ENCODE measurements at regions not wholly inside any gene's neighbourhood (a gene's known extent, or its start where the extent isn't known, plus 50 kb on each side); places are given as distances from the start of the nearest gene placed in this dataset.

GRCh38 chr4:35189988-35190613 is 1054.2 kb downstream of the ARAP2 start:
- TF ChIP-seq POLR2A (IDR thresholded peaks at IDR 0.05; ENCODE audit: borderline replicate concordance, extremely low read depth, insufficient read depth, insufficient read length) = no peak
- no peak for TF ChIP-seq CTCF (IDR thresholded peaks at IDR 0.05 in 2 of 3, conservative IDR thresholded peaks at IDR 0.05 in 1 of 3; ENCODE audit: borderline replicate concordance in 1 of 3, insufficient read depth in 1 of 3, low read depth in 2 of 3, low read length in 2 of 3)
- no peak for TF ChIP-seq POLR2AphosphoS5 (IDR thresholded peaks at IDR 0.05; ENCODE audit: low read depth, low read length)

Data from HCT116 (cell line).